WTC11 (cell line): ENCODE measurements at regions not wholly inside any gene's neighbourhood (a gene's known extent, or its start where the extent isn't known, plus 50 kb on each side); places are given as distances from the start of the nearest gene placed in this dataset.

ENCODE experiments used
- ATAC-seq: fragments of 200-7000 bp; cut with Tn5 transposase; 2 replicates; pipeline ENCODE4 v1.10.0; 2021; ENCODE audit warnings: mild to moderate bottlenecking, moderate library complexity
- CTCF ChIA-PET: fragments of 300-600 bp; sonication (Branson Sonifier 250); formaldehyde crosslinking; loops from one replicate; lab custom pipeline; 2021; ENCODE audit warnings: antibody characterized with exemption; lab: Charles Lee
- POLR2A ChIA-PET: fragments of 350-600 bp; sonication (Branson Sonifier 250); formaldehyde crosslinking; loops from one replicate; lab custom pipeline; 2021; ENCODE audit warnings: antibody characterized with exemption; lab: Charles Lee
- DNase-seq: peaks from one replicate; pipeline ENCODE4 v3.0.0; 2021; ENCODE audit warnings: low spot score
- H3K27ac Mint-ChIP-seq: 2 replicates; pipeline ENCODE4 v1.8.0; 2021; ENCODE audit warnings: mixed read lengths
- H3K27me3 Mint-ChIP-seq: 2 replicates; pipeline ENCODE4 v1.8.0; 2021; ENCODE audit warnings: low read depth, mild to moderate bottlenecking, moderate library complexity, mixed read lengths
- H3K36me3 Mint-ChIP-seq: 2 replicates; pipeline ENCODE4 v1.8.0; 2021; ENCODE audit warnings: mixed read lengths
- H3K4me1 Mint-ChIP-seq: 2 replicates; pipeline ENCODE4 v1.8.0; 2022; ENCODE audit warnings: mixed read lengths
- H3K4me3 Mint-ChIP-seq: 2 replicates; pipeline ENCODE4 v1.8.0; 2021; ENCODE audit warnings: mild to moderate bottlenecking, moderate library complexity, mixed read lengths
- H3K9me3 Mint-ChIP-seq: 2 replicates; pipeline ENCODE4 v1.8.0; 2021; ENCODE audit warnings: mixed read lengths
- EMX1 ChIP-seq: fragments of 250-450 bp; sonication (Bioruptor Pico); IDR thresholded peaks from 2 replicates; pipeline ENCODE4 v1.8.0; 2021; ENCODE audit warnings: mild to moderate bottlenecking
- ESRRA ChIP-seq: sonication (generic); formaldehyde crosslinking; IDR thresholded peaks from 2 replicates; pipeline ENCODE4 v1.8.1; 2022; ENCODE audit warnings: mild to moderate bottlenecking, missing genetic modification reagents, borderline replicate concordance
- FOXK1 ChIP-seq: sonication (generic); formaldehyde crosslinking; IDR thresholded peaks from 2 replicates; pipeline ENCODE4 v1.8.0; 2022; ENCODE audit warnings: mild to moderate bottlenecking, moderate library complexity, missing genetic modification reagents
- IRF2 ChIP-seq: sonication (generic); formaldehyde crosslinking; IDR thresholded peaks from 2 replicates; pipeline ENCODE4 v1.8.0; 2022; ENCODE audit warnings: low read depth, missing genetic modification reagents, borderline replicate concordance
- JUN ChIP-seq: sonication (generic); formaldehyde crosslinking; IDR thresholded peaks from 2 replicates; pipeline ENCODE4 v1.8.0; 2023; ENCODE audit warnings: mild to moderate bottlenecking, missing genetic modification reagents
- NFATC4 ChIP-seq: fragments of 250-450 bp; sonication (Bioruptor Pico); IDR thresholded peaks from 2 replicates; pipeline ENCODE4 v1.9.0; 2021; ENCODE audit warnings: mild to moderate bottlenecking
- NFE2L1 ChIP-seq: sonication (generic); formaldehyde crosslinking; IDR thresholded peaks from 2 replicates; pipeline ENCODE4 v1.8.1; 2023; ENCODE audit warnings: missing genetic modification reagents
- RORB ChIP-seq: fragments of 250-450 bp; sonication (Bioruptor Pico); IDR thresholded peaks from 2 replicates; pipeline ENCODE4 v1.9.0; 2021; ENCODE audit warnings: mild to moderate bottlenecking
- SP1 ChIP-seq: sonication (generic); formaldehyde crosslinking; conservative IDR thresholded peaks from 2 replicates; pipeline ENCODE4 v1.8.1; 2022; ENCODE audit warnings: missing genetic modification reagents
- TCF7 ChIP-seq: sonication (generic); formaldehyde crosslinking; IDR thresholded peaks from 2 replicates; pipeline ENCODE4 v1.8.0; 2022; ENCODE audit warnings: mild to moderate bottlenecking, low read depth, missing genetic modification reagents, moderate library complexity
- ZNF317 ChIP-seq: sonication (generic); formaldehyde crosslinking; IDR thresholded peaks from 2 replicates; pipeline ENCODE4 v1.8.1; 2023; ENCODE audit warnings: low read depth, mild to moderate bottlenecking, moderate library complexity, missing genetic modification reagents, borderline replicate concordance
- ZNF416 ChIP-seq: fragments of 250-450 bp; sonication (Bioruptor Pico); IDR thresholded peaks from 2 replicates; pipeline ENCODE4 v1.9.0; 2021; ENCODE audit warnings: mild to moderate bottlenecking, inconsistent platforms
- TF ChIP-seq, protein P1 (sequence below): sonication (generic); formaldehyde crosslinking; IDR thresholded peaks from 2 replicates; pipeline ENCODE4 v1.8.0; 2023; ENCODE audit warnings: mild to moderate bottlenecking, missing genetic modification reagents
- TF ChIP-seq, protein P2 (sequence below): sonication (generic); formaldehyde crosslinking; IDR thresholded peaks from 2 replicates; pipeline ENCODE4 v1.8.0; 2022; ENCODE audit warnings: mild to moderate bottlenecking, missing genetic modification reagents
- TF ChIP-seq, protein P3 (sequence below): fragments of 250-450 bp; sonication (Bioruptor Pico); conservative IDR thresholded peaks from 2 replicates; pipeline ENCODE4 v1.9.0; 2021; ENCODE audit warnings: mild to moderate bottlenecking
- TF ChIP-seq, protein P4 (sequence below): sonication (generic); formaldehyde crosslinking; IDR thresholded peaks from 2 replicates; pipeline ENCODE4 v1.8.1; 2023; ENCODE audit warnings: mild to moderate bottlenecking, moderate library complexity, missing genetic modification reagents
- TF ChIP-seq, protein P5 (sequence below): sonication (generic); formaldehyde crosslinking; IDR thresholded peaks from 2 replicates; pipeline ENCODE4 v1.8.1; 2022; ENCODE audit warnings: low read depth, mild to moderate bottlenecking, moderate library complexity, missing genetic modification reagents, borderline replicate concordance
- TF ChIP-seq, protein P6 (sequence below): sonication (generic); formaldehyde crosslinking; conservative IDR thresholded peaks from 2 replicates; pipeline ENCODE4 v1.8.1; 2022; ENCODE audit warnings: mild to moderate bottlenecking, missing genetic modification reagents
- TF ChIP-seq, protein P7 (sequence below): sonication (generic); formaldehyde crosslinking; IDR thresholded peaks from 2 replicates; pipeline ENCODE4 v1.8.1; 2023; ENCODE audit warnings: mild to moderate bottlenecking, missing genetic modification reagents
- TF ChIP-seq, protein P8 (sequence below): sonication (generic); formaldehyde crosslinking; IDR thresholded peaks from 2 replicates; pipeline ENCODE4 v1.8.0; 2023; ENCODE audit warnings: missing genetic modification reagents

DNA sequence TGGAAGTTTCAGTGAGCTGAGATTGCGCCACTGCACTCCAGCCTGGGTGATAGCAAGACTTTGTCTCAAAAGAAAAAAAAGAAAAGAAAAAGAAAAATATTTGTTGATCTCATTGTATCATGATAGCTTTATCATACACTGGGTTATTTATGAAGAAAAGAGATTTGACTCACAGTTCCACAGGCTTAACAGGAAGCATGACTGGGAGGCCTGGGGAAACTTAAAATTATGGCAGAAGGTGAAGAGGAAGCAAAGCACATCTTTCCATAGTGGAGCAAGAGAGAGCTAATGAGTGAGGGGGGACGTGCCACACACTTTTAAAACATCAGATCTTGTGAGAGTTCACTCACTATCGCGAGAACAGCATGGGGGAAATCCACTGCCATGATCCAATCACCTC, 72.7 kb upstream of the FUT8 start:
- ChIA-PET CTCF (no interaction called here), POLR2A (no interaction called here)
- ATAC-seq, result no peak
- DNase-seq, result no peak
- peaks cover 14% of the 10 kb centered on the region for H3K4me1 Mint-ChIP-seq
- H3K36me3 Mint-ChIP-seq, result no peaks in the 10 kb centered on the region
- H3K9me3 Mint-ChIP-seq, result no peaks in the 10 kb centered on the region
- peaks cover 51% of the 10 kb centered on the region for H3K27me3 Mint-ChIP-seq
- TF ChIP-seq SP1 (no peak), ZNF317 (no peak), ESRRA (CRISPR knock-in tag) (no peak), IRF2 (CRISPR knock-in tag) (no peak), FOXK1 (no peak), JUN (CRISPR knock-in tag) (no peak), RORB (no peak), ZNF416 (CRISPR knock-in tag) (no peak), NFE2L1 (CRISPR knock-in tag) (no peak), EMX1 (no peak), TCF7 (CRISPR knock-in tag) (no peak), NFATC4 (CRISPR knock-in tag) (no peak)
- TF ChIP-seq, protein P1, sequence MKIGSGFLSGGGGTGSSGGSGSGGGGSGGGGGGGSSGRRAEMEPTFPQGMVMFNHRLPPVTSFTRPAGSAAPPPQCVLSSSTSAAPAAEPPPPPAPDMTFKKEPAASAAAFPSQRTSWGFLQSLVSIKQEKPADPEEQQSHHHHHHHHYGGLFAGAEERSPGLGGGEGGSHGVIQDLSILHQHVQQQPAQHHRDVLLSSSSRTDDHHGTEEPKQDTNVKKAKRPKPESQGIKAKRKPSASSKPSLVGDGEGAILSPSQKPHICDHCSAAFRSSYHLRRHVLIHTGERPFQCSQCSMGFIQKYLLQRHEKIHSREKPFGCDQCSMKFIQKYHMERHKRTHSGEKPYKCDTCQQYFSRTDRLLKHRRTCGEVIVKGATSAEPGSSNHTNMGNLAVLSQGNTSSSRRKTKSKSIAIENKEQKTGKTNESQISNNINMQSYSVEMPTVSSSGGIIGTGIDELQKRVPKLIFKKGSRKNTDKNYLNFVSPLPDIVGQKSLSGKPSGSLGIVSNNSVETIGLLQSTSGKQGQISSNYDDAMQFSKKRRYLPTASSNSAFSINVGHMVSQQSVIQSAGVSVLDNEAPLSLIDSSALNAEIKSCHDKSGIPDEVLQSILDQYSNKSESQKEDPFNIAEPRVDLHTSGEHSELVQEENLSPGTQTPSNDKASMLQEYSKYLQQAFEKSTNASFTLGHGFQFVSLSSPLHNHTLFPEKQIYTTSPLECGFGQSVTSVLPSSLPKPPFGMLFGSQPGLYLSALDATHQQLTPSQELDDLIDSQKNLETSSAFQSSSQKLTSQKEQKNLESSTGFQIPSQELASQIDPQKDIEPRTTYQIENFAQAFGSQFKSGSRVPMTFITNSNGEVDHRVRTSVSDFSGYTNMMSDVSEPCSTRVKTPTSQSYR, result no peak
- TF ChIP-seq, protein P2, sequence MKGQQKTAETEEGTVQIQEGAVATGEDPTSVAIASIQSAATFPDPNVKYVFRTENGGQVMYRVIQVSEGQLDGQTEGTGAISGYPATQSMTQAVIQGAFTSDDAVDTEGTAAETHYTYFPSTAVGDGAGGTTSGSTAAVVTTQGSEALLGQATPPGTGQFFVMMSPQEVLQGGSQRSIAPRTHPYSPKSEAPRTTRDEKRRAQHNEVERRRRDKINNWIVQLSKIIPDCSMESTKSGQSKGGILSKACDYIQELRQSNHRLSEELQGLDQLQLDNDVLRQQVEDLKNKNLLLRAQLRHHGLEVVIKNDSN (CRISPR knock-in tag), result no peak
- TF ChIP-seq, protein P3, sequence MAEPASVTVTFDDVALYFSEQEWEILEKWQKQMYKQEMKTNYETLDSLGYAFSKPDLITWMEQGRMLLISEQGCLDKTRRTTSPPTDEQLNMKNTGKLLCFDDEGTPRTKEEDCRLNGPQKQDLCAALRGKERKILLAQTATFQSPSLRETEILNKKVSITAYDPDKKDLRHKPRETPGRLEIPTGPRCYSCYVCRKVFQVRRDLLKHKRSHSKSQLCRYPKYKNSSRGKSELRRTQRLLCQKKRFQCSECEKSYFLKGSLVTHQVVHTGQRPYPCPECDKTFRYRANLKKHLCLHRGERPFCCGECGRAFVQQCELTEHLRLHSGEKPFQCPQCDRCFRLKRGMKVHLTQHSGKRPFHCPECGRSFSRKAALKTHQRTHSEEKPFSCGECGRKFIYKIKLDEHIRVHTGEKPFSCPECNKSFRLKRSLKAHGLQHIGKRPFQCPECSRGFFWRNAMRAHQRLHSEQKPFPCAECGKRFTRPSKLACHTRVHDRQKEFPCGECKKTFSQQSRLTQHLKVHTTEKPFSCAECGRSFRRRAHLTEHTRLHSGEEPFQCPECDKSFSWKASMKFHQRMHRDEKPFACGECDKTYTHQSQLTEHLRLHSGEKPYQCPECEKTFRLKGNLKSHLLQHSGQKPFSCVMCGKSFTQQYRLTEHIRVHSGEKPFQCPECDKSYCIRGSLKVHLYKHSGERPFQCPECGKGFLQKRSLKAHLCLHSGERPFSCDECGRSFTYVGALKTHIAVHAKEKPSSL (CRISPR knock-in tag), result no peak
- TF ChIP-seq, protein P4, sequence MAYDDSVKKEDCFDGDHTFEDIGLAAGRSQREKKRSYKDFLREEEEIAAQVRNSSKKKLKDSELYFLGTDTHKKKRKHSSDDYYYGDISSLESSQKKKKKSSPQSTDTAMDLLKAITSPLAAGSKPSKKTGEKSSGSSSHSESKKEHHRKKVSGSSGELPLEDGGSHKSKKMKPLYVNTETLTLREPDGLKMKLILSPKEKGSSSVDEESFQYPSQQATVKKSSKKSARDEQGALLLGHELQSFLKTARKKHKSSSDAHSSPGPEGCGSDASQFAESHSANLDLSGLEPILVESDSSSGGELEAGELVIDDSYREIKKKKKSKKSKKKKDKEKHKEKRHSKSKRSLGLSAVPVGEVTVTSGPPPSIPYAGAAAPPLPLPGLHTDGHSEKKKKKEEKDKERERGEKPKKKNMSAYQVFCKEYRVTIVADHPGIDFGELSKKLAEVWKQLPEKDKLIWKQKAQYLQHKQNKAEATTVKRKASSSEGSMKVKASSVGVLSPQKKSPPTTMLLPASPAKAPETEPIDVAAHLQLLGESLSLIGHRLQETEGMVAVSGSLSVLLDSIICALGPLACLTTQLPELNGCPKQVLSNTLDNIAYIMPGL (CRISPR knock-in tag), result no peak
- TF ChIP-seq, protein P5, sequence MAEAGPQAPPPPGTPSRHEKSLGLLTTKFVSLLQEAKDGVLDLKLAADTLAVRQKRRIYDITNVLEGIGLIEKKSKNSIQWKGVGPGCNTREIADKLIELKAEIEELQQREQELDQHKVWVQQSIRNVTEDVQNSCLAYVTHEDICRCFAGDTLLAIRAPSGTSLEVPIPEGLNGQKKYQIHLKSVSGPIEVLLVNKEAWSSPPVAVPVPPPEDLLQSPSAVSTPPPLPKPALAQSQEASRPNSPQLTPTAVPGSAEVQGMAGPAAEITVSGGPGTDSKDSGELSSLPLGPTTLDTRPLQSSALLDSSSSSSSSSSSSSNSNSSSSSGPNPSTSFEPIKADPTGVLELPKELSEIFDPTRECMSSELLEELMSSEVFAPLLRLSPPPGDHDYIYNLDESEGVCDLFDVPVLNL (CRISPR knock-in tag), result no peak
- TF ChIP-seq, protein P6, sequence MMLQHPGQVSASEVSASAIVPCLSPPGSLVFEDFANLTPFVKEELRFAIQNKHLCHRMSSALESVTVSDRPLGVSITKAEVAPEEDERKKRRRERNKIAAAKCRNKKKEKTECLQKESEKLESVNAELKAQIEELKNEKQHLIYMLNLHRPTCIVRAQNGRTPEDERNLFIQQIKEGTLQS (CRISPR knock-in tag), result no peak
- TF ChIP-seq, protein P7, sequence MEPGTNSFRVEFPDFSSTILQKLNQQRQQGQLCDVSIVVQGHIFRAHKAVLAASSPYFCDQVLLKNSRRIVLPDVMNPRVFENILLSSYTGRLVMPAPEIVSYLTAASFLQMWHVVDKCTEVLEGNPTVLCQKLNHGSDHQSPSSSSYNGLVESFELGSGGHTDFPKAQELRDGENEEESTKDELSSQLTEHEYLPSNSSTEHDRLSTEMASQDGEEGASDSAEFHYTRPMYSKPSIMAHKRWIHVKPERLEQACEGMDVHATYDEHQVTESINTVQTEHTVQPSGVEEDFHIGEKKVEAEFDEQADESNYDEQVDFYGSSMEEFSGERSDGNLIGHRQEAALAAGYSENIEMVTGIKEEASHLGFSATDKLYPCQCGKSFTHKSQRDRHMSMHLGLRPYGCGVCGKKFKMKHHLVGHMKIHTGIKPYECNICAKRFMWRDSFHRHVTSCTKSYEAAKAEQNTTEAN (CRISPR knock-in tag), result no peak
- TF ChIP-seq, protein P8, sequence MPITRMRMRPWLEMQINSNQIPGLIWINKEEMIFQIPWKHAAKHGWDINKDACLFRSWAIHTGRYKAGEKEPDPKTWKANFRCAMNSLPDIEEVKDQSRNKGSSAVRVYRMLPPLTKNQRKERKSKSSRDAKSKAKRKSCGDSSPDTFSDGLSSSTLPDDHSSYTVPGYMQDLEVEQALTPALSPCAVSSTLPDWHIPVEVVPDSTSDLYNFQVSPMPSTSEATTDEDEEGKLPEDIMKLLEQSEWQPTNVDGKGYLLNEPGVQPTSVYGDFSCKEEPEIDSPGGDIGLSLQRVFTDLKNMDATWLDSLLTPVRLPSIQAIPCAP (CRISPR knock-in tag), result no peak
- TF ChIP-seq, all 79 proteins: peak for 0
- Mint-ChIP-seq H3K27ac (no peak overlapping the region; the same call in 1 of the 2 replicates), H3K4me3 (no peak overlapping the region)
